HT1080 (cell line): ENCODE measurements at regions not wholly inside any gene's neighbourhood (a gene's known extent, or its start where the extent isn't known, plus 50 kb on each side); places are given as distances from the start of the nearest gene placed in this dataset.

ENCODE experiments used
- DNase-seq: peaks from one replicate; pipeline ENCODE4 v3.0.0-alpha.2; 2015; ENCODE audit warnings: low read depth

DNA sequence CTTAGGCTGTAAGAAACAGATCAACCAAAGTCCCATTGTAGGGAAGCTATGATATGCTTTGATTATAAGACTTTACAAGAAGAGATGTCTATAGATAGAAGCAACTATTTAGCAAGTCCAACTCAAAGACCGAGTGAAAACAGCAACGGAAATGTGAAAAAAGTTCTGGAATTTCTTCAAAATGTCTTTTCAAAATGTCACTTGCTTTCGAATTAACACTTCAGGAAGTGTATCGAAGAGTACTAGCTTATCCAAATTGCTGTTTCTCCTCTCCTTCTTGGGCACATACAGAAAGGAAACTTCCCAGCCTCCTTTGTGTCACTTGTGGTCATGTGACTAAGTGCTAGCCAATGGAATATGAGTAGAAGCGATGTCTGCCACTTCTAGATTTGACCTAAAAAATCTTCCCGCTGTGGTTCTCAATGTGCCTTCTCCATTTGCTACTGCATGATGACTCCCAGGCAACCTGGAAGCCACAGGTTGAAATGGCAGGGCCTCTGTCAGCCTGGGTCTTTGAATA is 89.9 kb downstream of the TSEN15 start:
- DNase-seq, result no peak

DNA sequence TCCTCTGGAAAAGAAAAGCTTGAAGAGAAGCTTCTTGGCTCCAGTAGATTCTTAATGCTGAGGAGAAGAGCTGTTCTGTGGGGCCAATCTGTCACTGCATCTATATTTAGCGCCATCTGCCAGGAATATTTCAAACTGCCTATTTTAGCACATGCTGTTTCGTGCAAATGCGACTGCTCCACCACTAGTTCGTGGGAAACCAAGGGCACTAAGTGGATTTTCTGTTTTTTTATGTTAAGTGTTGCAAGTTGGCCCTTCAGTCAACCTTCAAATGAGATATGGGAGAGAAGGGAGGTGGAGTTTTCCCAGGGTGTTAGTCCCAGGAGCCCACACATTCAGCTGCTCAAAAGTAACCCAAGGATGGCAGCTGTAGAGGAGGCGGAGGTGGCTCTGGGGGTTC is 91.9 kb downstream of the TSEN15 start:
- DNase-seq, result no peak

DNA sequence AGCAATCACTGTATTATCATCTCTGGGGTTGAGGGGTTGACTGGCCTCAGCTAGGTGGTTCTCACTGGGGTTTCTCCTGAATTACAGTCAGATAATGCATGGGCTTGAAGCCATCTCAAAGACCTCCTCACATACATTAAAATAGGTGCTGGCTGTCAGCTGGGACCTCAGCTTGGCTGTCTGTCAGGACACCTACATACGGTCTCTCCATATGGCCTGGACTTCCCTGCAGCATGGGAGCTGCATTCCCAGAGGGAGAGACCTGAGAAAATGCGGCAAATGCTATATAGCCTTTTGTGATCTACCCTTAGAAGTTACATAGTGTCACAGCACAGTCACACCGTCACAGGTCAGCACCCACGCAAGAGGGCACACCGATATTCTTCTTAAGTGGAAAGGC is 93.6 kb downstream of the TSEN15 start:
- DNase-seq, result no peak

GRCh38 chr1:184146202-184146601 is 94.7 kb downstream of the TSEN15 start:
- no peak for DNase-seq

- no peak for DNase-seq
Observed at GRCh38 chr1:184150776-184151531, 99.4 kb downstream of the TSEN15 start.

GRCh38 chr1:184152434-184152898 is 100.9 kb downstream of the TSEN15 start:
- peak; percentile 66 for DNase-seq

DNA sequence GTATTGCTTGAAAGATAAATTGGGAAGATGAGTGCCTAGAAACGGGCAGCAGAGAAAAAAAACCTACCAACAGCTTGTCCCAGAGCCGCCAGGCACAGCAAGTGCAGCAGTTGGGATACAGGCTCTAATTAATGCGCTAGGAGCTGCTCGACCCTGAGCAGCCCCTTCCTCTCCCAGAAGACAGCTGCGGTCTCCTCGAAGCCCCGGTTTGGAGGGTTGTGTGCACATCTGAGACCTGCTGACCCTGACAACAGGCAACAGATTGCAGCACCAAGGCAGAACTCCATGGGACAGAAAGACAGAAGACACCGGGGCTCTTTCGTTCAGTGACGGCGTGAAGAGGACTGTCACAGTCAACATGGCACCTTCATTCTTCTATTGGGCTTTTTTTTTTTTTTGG is 101.4 kb downstream of the TSEN15 start:
- DNase-seq, result no peak

- DNase-seq, result no peak
Observed at GRCh38 chr1:184153731-184154130, 102.2 kb downstream of the TSEN15 start.

DNA sequence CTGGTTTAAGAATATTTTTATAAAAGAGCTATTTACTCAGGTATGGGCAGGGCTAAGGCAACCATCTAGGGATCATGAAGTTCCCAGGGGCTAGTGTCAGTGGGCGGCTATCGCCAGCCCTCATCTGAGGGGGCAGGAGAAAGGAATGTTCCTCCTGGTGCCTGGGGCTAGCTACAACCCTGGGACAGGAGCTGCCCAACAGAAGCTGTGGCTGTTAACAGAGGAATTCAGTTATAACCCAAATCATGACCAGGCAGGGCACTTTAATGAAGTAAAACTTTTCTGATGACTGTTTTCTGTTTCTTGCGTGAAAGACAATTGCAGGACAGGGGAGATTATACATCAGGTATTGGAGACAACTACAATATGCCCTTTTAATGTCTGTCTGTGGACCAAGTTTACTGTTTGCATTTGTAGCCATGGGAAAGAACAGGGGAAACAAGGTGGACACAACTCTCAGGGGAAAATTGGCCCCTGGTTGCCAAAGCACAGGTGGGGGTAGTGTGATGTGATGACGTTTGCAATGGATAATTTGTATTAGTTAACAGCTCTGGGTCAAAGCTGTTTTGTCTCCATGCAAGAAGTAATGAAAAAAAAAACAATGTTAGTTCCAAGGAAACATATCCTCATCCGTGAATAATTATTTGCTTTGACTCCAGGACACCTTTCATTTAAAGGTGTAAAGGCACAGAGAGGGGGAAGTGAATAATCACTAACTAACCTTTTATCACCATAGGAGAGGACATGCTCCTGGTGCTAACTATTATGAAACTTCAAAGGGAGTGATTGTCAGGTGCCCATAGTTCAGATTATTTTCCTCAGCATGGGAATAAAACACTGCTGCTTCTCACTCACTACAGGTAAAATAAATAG is 105.2 kb downstream of the TSEN15 start:
- no peak for DNase-seq

DNA sequence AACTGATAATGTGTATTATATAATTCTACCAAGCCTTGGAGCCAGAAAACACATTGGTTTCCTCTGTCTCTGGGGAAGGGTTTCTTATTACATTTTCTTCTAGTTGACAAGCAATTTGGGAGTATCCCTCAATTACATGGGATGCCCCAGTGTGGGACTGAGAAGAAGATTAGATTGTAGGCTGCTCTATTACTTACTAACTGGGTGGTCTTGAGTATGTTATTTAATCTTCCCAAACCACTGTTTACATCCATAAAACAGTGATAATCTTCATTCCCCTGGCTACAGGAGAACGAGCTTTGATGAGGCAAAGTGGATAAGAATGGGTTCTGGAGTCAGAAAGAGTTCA is 105.8 kb downstream of the TSEN15 start:
- DNase-seq, result no peak

DNA sequence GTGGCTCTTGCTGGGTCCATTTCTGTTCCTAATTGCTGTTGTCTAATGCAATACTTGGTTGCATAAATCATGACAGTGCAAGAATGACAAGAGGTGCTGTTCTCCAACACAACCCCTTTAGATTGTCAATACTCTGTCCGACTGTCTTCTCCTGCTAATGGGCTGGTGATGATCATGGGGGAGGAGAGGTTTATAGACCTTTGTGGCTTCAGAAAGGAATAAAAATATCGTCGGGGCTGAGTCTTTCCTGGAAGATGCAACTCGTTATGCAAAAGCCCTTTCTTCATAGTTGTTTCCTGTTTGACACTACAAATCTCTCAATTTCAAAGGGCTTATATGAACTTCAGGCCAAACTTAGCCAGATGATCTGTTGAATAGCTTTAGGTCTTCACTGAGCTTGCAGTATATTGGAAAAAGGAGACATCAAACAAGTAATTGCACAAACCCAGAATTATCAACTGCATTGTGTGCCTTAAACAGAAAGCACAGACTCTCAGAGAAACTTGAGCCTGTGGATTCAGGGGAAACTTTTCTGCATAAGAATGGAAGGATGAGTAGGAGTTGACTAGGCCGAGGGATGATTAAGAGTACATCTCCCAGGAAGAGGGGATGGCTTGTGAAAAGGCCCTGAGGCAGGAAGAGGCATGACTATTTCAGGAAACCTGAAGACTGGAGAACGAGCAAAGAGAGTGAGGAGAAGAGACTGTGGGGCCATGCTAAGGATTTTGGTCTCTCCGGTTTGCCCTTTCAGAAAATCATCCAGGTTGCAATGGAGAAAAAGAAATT is 107.6 kb downstream of the TSEN15 start:
- DNase-seq, result peak; percentile 23

GRCh38 chr1:184160236-184160635 is 108.7 kb downstream of the TSEN15 start:
- peak; percentile 66 for DNase-seq

DNA sequence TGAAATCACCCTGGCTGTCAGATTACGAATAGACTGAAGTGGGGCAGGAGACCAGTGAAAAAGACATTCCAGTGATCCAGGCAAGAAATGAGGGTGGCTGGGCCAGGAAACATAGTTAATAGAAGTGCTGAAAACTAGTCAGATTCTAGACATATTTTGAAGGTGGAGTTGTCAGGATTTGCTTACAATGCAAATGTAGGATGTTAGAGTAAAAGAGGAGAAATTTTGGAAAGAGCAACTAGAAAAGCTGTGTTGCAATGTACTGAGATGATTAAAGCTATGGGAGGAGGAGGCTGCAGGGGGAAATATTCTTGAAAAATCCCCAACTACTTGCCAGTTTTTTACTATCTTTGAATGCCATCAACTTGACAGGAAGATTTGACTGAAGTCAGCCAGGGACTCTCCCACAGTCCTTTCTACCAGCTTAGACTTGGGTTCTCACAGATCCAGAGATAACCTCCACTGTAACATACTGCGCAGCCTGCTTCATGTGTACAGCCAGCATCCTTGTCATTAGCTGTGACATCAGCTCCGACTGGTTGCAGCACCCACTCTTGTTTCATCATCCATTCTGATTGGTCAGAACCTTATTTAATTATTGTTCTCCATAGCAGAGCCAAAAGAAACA is 109.7 kb downstream of the TSEN15 start:
- DNase-seq, result no peak

GRCh38 chr1:184162281-184162680 is 110.8 kb downstream of the TSEN15 start:
- no peak for DNase-seq

DNA sequence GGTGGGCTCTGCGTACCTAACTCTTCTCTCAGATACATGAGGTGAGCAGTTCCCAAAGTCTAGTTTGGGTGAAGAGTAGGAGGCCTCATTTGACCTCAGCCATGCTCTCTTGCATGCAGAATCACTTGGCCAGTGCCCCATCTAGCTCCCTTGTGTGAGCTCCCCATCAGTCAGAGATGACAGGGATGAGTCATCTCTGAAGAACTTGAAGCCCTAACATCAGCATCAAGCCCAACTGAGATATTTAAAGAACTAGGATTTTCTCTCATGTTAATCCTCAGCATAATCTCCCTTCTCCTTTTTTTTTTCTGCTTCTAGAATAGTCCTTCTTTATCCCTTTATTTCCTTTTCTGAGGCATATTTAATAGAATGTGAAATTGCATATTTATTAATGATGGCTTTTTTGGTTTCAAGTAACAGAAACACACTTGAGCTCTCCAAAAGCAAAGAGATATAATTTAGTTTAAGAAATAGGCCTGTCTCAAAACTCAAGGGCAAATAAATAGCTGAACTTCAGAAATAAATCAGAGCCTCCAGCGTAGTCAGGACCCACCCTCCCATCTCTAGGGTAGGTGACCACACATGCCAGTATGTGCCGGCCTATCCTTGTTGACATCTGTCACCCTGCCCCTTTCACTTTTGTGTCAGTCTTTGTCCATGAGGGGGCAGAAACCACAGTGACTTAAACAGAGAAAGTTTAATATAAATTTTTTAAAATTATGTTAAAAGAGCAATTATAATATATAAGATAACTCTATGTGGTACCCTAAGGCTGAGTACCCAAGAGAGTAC is 112.3 kb downstream of the TSEN15 start:
- DNase-seq, result peak; percentile 69

DNA sequence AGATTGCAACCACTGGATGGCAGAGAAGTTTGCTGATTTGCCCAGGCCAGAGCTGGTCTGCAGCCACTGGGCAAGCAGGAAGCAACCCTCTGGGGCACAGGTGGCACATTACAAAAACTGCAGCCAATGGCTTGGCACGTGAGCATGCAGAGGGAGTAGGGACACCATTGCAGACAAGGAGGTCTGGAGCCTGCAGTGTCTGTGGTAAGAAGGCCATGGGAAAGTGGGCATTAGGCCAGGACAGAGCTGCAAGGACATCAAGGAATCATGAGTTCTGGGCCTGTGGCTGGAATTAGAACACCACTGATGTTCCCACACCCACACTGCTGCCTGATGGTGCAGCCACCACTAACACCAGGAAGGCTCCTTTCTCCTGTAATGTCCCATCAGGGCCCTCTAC is 113.0 kb downstream of the TSEN15 start:
- no peak for DNase-seq

GRCh38 chr1:184166485-184166884 is 115.0 kb downstream of the TSEN15 start:
- no peak for DNase-seq

DNA sequence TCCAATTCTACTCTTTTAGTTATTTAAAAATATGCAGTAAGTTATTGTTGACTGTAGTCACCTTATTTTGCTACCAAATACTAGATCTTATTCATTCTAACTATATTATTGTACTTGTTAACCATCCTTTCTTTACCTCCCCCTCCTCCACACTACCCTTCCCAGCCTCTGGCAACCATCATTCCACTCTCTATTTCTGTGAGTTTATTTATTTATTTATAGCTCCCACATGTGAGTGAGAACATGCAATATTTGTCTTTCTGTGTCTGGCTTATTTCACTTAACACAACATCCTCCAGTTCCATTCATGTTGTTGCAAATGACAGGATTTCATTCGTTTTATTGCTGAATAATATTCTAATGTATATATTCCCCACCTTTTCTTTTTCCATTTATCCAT is 115.8 kb downstream of the TSEN15 start:
- DNase-seq, result no peak

DNA sequence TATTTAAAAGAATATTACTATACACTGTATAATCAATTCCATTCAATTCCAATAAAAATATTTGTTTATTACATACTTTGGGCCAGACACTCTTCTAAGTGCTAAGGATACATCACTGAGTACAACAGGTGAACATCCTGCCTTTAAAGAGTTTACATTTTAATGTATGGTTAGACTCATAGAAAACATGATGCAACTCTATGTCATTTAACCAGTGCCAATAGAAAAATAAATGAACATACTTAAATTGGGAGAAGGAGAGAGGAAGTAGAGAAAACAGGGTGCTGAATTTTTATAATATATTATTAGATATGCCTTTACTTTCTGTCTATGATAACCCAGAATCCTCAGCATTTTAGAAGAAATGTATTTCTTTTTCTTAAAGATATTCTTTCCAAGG is 119.2 kb downstream of the TSEN15 start:
- no peak for DNase-seq

GRCh38 chr1:184176058-184176457 is 124.5 kb downstream of the TSEN15 start:
- no peak for DNase-seq
